RWPE2 (cell line): ENCODE measurements at regions not wholly inside any gene's neighbourhood (a gene's known extent, or its start where the extent isn't known, plus 50 kb on each side); places are given as distances from the start of the nearest gene placed in this dataset.

Source experiments
- ATAC-seq: fragments of 200-7000 bp; cut with Tn5 transposase; 3 replicates; pipeline ENCODE4 v1.9.1; 2021; ENCODE audit warnings: low read depth
- DNase-seq: peaks from one replicate; pipeline ENCODE4 v3.0.0-alpha.2; 2020; ENCODE audit warnings: low spot score
- H3K27ac ChIP-seq: fragments of 450-650 bp; 2 replicates; pipeline ENCODE4 v1.5.1; 2017; ENCODE audit warnings: mild to moderate bottlenecking; ENCODE audit not compliant: poor library complexity, severe bottlenecking
- H3K27me3 ChIP-seq: fragments of 250-450 bp; sonication (Bioruptor Pico); 2 replicates; pipeline ENCODE4 v1.5.1; 2021; ENCODE audit warnings: mild to moderate bottlenecking, moderate library complexity; ENCODE audit not compliant: insufficient read depth, poor library complexity, severe bottlenecking
- H3K36me3 ChIP-seq: fragments of 250-450 bp; sonication (Bioruptor Pico); 2 replicates; pipeline ENCODE4 v1.5.1; 2020; ENCODE audit warnings: low read depth, mild to moderate bottlenecking, moderate library complexity
- H3K4me1 ChIP-seq: fragments of 250-450 bp; sonication (Bioruptor Pico); 2 replicates; pipeline ENCODE4 v1.5.1; 2021; ENCODE audit warnings: mild to moderate bottlenecking, moderate library complexity; ENCODE audit not compliant: insufficient read depth, poor library complexity, severe bottlenecking
- H3K4me3 ChIP-seq: fragments of 250-450 bp; sonication (Bioruptor Pico); 2 replicates; pipeline ENCODE4 v1.5.1; 2021; ENCODE audit warnings: mild to moderate bottlenecking, moderate library complexity; ENCODE audit not compliant: severe bottlenecking
- H3K9me3 ChIP-seq: fragments of 250-450 bp; sonication (Bioruptor Pico); 2 replicates; pipeline ENCODE4 v1.5.1; 2021; ENCODE audit warnings: mild to moderate bottlenecking, moderate library complexity; ENCODE audit not compliant: severe bottlenecking
- TF ChIP-seq, protein P1 (sequence below): fragments of 450-650 bp; IDR thresholded peaks from one replicate; pipeline ENCODE4 v1.5.1; 2017; ENCODE audit warnings: mild to moderate bottlenecking, moderate library complexity; ENCODE audit not compliant: poor library complexity, severe bottlenecking

DNA sequence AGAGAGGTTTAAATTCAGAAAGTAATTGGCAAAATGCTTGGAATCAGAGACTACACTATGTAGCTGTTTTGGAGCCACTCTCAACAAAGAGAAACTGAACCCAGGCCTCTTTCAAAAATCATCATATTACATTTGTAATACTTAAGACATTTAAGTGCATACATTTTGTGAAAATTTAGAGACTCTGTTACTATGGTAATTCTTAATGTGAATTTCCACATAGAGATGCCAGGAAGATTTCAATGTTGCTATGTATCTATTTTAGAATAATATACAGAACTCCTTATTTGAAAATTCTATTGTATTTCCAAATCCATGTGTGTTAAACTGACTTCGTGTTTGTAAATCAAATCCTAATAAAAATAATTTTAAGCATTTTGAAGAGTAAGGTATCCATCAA lies 1260.9 kb upstream of the C9orf72 start:
- ATAC-seq (no peak), DNase-seq (no peak)
- Histone ChIP-seq H3K4me3 (no peak overlapping the region), H3K27me3 (no peaks in the 10 kb centered on the region), H3K36me3 (no peaks in the 10 kb centered on the region), H3K27ac (no peak overlapping the region), H3K4me1 (no peaks in the 10 kb centered on the region), H3K9me3 (no peaks in the 10 kb centered on the region)
- TF ChIP-seq, protein P1, sequence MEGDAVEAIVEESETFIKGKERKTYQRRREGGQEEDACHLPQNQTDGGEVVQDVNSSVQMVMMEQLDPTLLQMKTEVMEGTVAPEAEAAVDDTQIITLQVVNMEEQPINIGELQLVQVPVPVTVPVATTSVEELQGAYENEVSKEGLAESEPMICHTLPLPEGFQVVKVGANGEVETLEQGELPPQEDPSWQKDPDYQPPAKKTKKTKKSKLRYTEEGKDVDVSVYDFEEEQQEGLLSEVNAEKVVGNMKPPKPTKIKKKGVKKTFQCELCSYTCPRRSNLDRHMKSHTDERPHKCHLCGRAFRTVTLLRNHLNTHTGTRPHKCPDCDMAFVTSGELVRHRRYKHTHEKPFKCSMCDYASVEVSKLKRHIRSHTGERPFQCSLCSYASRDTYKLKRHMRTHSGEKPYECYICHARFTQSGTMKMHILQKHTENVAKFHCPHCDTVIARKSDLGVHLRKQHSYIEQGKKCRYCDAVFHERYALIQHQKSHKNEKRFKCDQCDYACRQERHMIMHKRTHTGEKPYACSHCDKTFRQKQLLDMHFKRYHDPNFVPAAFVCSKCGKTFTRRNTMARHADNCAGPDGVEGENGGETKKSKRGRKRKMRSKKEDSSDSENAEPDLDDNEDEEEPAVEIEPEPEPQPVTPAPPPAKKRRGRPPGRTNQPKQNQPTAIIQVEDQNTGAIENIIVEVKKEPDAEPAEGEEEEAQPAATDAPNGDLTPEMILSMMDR: no peak

- no peaks in the 10 kb centered on the region for H3K27me3 ChIP-seq
- no peak overlapping the region for H3K27ac ChIP-seq
- H3K9me3 ChIP-seq: no peaks in the 10 kb centered on the region
- no peak for DNase-seq
- no peak for ATAC-seq
- no peaks in the 10 kb centered on the region for H3K36me3 ChIP-seq
- no peak overlapping the region for H3K4me3 ChIP-seq
- no peaks in the 10 kb centered on the region for H3K4me1 ChIP-seq
- TF ChIP-seq, protein P1: no peak
These were observed 1266.6 kb upstream of the C9orf72 start for GRCh38 chr9:28839778-28840430.

DNA sequence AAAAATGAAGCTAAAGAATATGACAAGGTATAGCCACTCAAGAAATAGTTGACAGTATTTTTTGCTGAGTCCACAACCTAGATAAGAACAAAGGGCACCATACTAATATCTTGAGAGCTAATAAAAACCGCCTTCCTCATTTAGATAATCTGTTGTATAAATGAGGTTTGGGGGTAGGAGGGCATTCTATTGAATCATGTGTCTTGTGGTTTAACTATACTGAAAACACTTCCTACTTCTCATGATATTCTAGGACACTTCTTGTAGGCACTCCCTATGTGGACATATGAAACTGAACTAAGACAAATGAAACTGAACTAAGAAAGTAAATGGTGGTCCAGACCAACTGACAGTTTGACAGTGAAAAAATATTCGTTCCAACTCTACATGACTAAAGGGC lies 1268.5 kb upstream of the C9orf72 start:
- ATAC-seq: no peak
- H3K36me3 ChIP-seq: no peaks in the 10 kb centered on the region
- no peaks in the 10 kb centered on the region for H3K9me3 ChIP-seq
- no peak for DNase-seq
- no peaks in the 10 kb centered on the region for H3K4me1 ChIP-seq
- no peaks in the 10 kb centered on the region for H3K27me3 ChIP-seq
- H3K27ac ChIP-seq: no peak overlapping the region
- TF ChIP-seq, protein P1: no peak
- H3K4me3 ChIP-seq: no peak overlapping the region

DNA sequence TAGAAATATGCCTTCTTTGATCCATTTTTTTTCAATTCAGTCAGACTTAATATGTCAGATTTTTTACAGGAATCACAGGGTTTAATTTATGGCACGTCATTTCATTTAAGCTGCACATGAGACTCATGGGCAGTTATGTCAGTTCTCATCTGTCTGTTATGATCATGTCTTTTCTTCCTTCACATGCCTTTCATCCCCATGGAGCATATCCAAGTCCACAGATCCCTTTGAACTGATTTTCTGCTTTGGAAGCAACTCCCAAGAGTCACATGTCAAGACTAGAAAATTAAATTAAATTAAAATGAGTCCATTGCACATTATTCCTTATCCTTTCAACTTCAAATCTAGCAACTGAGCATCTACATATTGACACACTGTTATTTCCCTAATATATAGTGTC lies 1274.0 kb upstream of the C9orf72 start:
- Histone ChIP-seq H3K27ac (no peak overlapping the region), H3K27me3 (no peaks in the 10 kb centered on the region), H3K4me1 (no peaks in the 10 kb centered on the region), H3K36me3 (no peaks in the 10 kb centered on the region), H3K4me3 (no peak overlapping the region), H3K9me3 (no peaks in the 10 kb centered on the region)
- TF ChIP-seq, protein P1: no peak
- DNase-seq (no peak), ATAC-seq (no peak)

GRCh38 chr9:28848671-28849070 lies 1275.4 kb upstream of the C9orf72 start:
- no peaks in the 10 kb centered on the region for H3K36me3 ChIP-seq
- DNase-seq (no peak), ATAC-seq (no peak)
- no peak overlapping the region for H3K27ac ChIP-seq
- H3K9me3 ChIP-seq: no peaks in the 10 kb centered on the region
- TF ChIP-seq, protein P1: no peak
- no peaks in the 10 kb centered on the region for H3K27me3 ChIP-seq
- no peaks in the 10 kb centered on the region for H3K4me1 ChIP-seq
- no peak overlapping the region for H3K4me3 ChIP-seq
